Endothelial cell (in vitro differentiated cells): ENCODE measurements at regions not wholly inside any gene's neighbourhood (a gene's known extent, or its start where the extent isn't known, plus 50 kb on each side); places are given as distances from the start of the nearest gene placed in this dataset.

Source experiments
- DNase-seq: peaks from one replicate; pipeline ENCODE4 v3.0.0; 2021; ENCODE audit warnings: low spot score
- H3K27ac Mint-ChIP-seq: one replicate; pipeline ENCODE4 v1.8.0; 2021; ENCODE audit warnings: mixed read lengths, inconsistent platforms; ENCODE audit not compliant: unreplicated experiment
- H3K27me3 Mint-ChIP-seq: one replicate; pipeline ENCODE4 v1.8.0; 2021; ENCODE audit warnings: mild to moderate bottlenecking, moderate library complexity, mixed read lengths, inconsistent platforms; ENCODE audit not compliant: unreplicated experiment
- H3K36me3 Mint-ChIP-seq: one replicate; pipeline ENCODE4 v1.8.0; 2021; ENCODE audit warnings: mild to moderate bottlenecking, low read depth, mixed read lengths, inconsistent platforms; ENCODE audit not compliant: unreplicated experiment
- H3K4me1 Mint-ChIP-seq: one replicate; pipeline ENCODE4 v1.8.0; 2021; ENCODE audit warnings: mild to moderate bottlenecking, mixed read lengths, inconsistent platforms; ENCODE audit not compliant: unreplicated experiment
- H3K4me3 Mint-ChIP-seq: one replicate; pipeline ENCODE4 v1.8.0; 2021; ENCODE audit warnings: mild to moderate bottlenecking, mixed read lengths, inconsistent platforms; ENCODE audit not compliant: unreplicated experiment
- H3K9me3 Mint-ChIP-seq: one replicate; pipeline ENCODE4 v1.8.0; 2021; ENCODE audit warnings: mixed read lengths, inconsistent platforms; ENCODE audit not compliant: unreplicated experiment
- CTCF ChIP-seq: fragments of 200-600 bp; sonication (generic); IDR thresholded peaks from one replicate; pipeline ENCODE4 v1.5.0; 2021; ENCODE audit warnings: antibody characterized with exemption; ENCODE audit not compliant: unreplicated experiment

DNA sequence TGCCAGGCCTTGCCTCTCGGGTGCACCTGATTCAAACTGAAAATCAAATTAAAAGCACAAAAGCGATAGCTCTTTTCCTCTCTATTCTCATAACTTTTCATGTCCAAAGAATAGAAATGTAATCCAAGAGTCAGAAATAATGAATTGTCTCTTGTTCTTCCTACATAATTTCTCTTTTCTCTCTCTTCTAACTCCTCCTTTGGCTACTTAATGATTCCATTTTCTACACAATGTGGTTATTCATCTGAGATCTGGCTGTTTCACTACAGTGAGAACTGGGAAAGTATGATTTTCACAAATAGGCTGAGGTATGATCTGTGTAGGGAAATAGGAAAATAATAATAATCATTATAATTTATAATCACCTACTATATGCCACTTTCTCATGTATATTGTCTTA lies 703.5 kb downstream of the PDHA2 start:
- Mint-ChIP-seq H3K4me1 (peaks cover 4% of the 10 kb centered on the region), H3K36me3 (no peaks in the 10 kb centered on the region), H3K9me3 (no peaks in the 10 kb centered on the region), H3K27me3 (no peaks in the 10 kb centered on the region), H3K27ac (no peak overlapping the region), H3K4me3 (no peak overlapping the region)
- TF ChIP-seq CTCF: no peak
- DNase-seq: no peak

DNA sequence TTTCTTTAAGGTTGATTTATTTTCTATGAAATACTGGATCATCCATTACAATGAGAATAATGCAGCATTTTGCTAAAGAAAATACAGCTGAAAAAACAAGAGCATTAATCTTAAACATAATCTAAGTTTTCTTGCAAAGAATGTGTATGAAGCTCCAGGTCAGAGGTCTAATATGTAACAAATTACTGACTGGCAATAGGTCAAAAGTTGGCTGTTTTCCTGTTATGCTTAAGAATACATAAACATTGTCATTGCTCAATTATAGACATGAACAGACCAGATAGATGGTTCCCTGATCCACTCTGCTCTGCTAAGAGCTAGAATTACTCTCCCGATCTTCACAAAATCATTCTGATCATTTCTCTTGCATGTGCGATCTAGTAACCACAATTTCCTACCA lies 718.6 kb downstream of the PDHA2 start:
- no peak overlapping the region for H3K27ac Mint-ChIP-seq
- H3K4me3 Mint-ChIP-seq: no peak overlapping the region
- H3K9me3 Mint-ChIP-seq: no peaks in the 10 kb centered on the region
- no peaks in the 10 kb centered on the region for H3K36me3 Mint-ChIP-seq
- TF ChIP-seq CTCF: no peak
- no peaks in the 10 kb centered on the region for H3K4me1 Mint-ChIP-seq
- no peaks in the 10 kb centered on the region for H3K27me3 Mint-ChIP-seq
- no peak for DNase-seq

- no peaks in the 10 kb centered on the region for H3K36me3 Mint-ChIP-seq
These were observed 726.9 kb downstream of the PDHA2 start for GRCh38 chr4:96566755-96567154.

DNA sequence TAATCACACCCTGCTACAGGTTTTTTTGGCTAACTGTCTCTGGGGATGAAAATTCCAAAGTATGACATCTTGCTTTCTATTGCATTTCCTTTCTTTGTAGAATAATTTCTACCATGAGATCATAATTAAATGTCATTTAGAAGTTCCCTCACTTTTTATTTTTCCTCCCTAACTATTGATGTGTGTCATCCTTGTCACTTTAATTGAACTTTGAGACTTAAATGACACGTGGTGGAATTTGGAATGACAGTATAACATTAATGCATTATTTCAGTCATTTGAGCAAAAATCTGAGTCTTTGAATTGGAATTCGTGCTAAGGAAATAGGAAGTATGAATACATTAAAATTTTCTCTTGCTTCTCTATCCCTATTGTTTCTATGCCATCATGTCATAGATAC lies 745.4 kb downstream of the PDHA2 start:
- Mint-ChIP-seq H3K27ac (no peak overlapping the region), H3K27me3 (no peaks in the 10 kb centered on the region), H3K9me3 (no peaks in the 10 kb centered on the region), H3K36me3 (no peaks in the 10 kb centered on the region), H3K4me3 (no peak overlapping the region), H3K4me1 (no peaks in the 10 kb centered on the region)
- no peak for DNase-seq
- no peak for TF ChIP-seq CTCF

More at GRCh38 chr4:96566755-96567154, 726.9 kb downstream of the PDHA2 start:
- H3K4me3 Mint-ChIP-seq: no peak overlapping the region
- DNase-seq: no peak
- no peaks in the 10 kb centered on the region for H3K9me3 Mint-ChIP-seq
- H3K4me1 Mint-ChIP-seq: no peaks in the 10 kb centered on the region
- no peaks in the 10 kb centered on the region for H3K27me3 Mint-ChIP-seq
- TF ChIP-seq CTCF: no peak
- H3K27ac Mint-ChIP-seq: no peak overlapping the region

DNA sequence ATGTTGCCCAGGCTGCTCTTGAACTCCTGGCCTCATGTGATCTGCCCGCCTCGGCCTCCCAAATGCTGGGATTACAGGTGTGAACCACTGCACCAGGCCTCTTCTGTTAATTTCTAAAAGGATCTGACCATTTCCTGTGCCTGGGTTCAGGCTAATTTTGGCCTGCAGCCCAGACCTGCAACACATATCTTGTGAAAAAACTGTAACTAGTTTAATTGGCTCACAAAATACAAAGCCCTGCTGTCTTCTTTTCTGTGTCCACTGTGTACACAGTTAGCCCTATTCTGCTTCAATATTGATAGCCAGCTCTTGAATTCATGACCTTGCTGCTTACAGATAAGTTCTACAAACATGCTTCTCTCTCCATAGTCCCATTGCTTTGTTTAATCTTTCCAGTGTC lies 753.5 kb downstream of the PDHA2 start:
- no peak for DNase-seq
- Mint-ChIP-seq H3K9me3 (no peaks in the 10 kb centered on the region), H3K4me3 (no peak overlapping the region), H3K4me1 (no peaks in the 10 kb centered on the region), H3K27me3 (peaks cover 2% of the 10 kb centered on the region), H3K36me3 (no peaks in the 10 kb centered on the region), H3K27ac (no peak overlapping the region)
- no peak for TF ChIP-seq CTCF
